Liver (tissue), 3 donors: ENCODE measurements at regions not wholly inside any gene's neighbourhood (a gene's known extent, or its start where the extent isn't known, plus 50 kb on each side); places are given as distances from the start of the nearest gene placed in this dataset.
A peak's percentile ranks its signal among the peaks of the same experiment; 100 is the strongest.

Experiments
- ATF3 ChIP-seq: IDR thresholded peaks from 2 replicates; pipeline ENCODE4 v1.6.1; 2016; ENCODE audit warnings: antibody characterized with exemption
- CTCF ChIP-seq: fragments of 150-350 bp; IDR thresholded peaks from 2 replicates; pipeline ENCODE4 v1.5.1; 2017; ENCODE audit warnings: improper control_type of control experiment, low read depth, low read length; ENCODE audit not compliant: missing input control
- FOXA1 ChIP-seq: IDR thresholded peaks from 2 replicates; pipeline ENCODE4 v1.6.1; 2016; ENCODE audit warnings: antibody characterized with exemption
- GABPA ChIP-seq, 2 donors: IDR thresholded peaks in 1 of 2; conservative IDR thresholded peaks in 1 of 2; 2 replicates each; pipeline ENCODE4 v1.6.1; 2016; ENCODE audit warnings: antibody characterized with exemption in 2 of 2, mild to moderate bottlenecking in 1 of 2, moderate library complexity in 1 of 2
- HNF4G ChIP-seq: IDR thresholded peaks from 2 replicates; pipeline ENCODE4 v1.6.1; 2016; ENCODE audit warnings: antibody characterized with exemption
- JUND ChIP-seq, 2 donors: IDR thresholded peaks; 2 replicates each; pipeline ENCODE4 v1.6.1; 2016; ENCODE audit warnings: antibody characterized with exemption in 2 of 2
- MAX ChIP-seq: IDR thresholded peaks from 2 replicates; pipeline ENCODE4 v1.6.1; 2016; ENCODE audit warnings: antibody characterized with exemption
- NR2F2 ChIP-seq: IDR thresholded peaks from 2 replicates; pipeline ENCODE4 v1.6.1; 2016; ENCODE audit warnings: antibody characterized with exemption
- RAD21 ChIP-seq, 2 donors: IDR thresholded peaks; 2 replicates each; pipeline ENCODE4 v1.6.1; 2016; ENCODE audit warnings: antibody characterized with exemption in 2 of 2, mild to moderate bottlenecking in 2 of 2
- REST ChIP-seq: IDR thresholded peaks from 2 replicates; pipeline ENCODE4 v1.6.1; 2016; ENCODE audit warnings: antibody characterized with exemption, mild to moderate bottlenecking
- TAF1 ChIP-seq: conservative IDR thresholded peaks from 2 replicates; pipeline ENCODE4 v1.6.1; 2016; ENCODE audit warnings: antibody characterized with exemption, mild to moderate bottlenecking
- YY1 ChIP-seq: IDR thresholded peaks from 2 replicates; pipeline ENCODE4 v1.6.1; 2016; ENCODE audit warnings: antibody characterized with exemption, mild to moderate bottlenecking
- ZBTB33 ChIP-seq: IDR thresholded peaks from 2 replicates; pipeline ENCODE4 v1.6.1; 2016; ENCODE audit warnings: antibody characterized with exemption
- donor health status: healthy.
- donor health status: healthy.

GRCh38 chr9:82105729-82106128 lies 117.2 kb downstream of the SPATA31D1 start:
- no peak for TF ChIP-seq MAX
- peak; percentile 39 for TF ChIP-seq CTCF
- no peak for TF ChIP-seq JUND (IDR thresholded peaks at IDR 0.05)
- TF ChIP-seq GABPA (IDR thresholded peaks at IDR 0.05 in 1 of 2, conservative IDR thresholded peaks at IDR 0.05 in 1 of 2) = no peak
- TF ChIP-seq REST = no peak
- peak; percentile 81 to 85 for TF ChIP-seq RAD21 (IDR thresholded peaks at IDR 0.05)
- TF ChIP-seq FOXA1 = no peak
- TF ChIP-seq ATF3 = no peak
- TF ChIP-seq YY1 = no peak
- no peak for TF ChIP-seq TAF1
- TF ChIP-seq HNF4G = no peak
- TF ChIP-seq ZBTB33 = no peak
- no peak for TF ChIP-seq NR2F2
